ENCODE measurements at regions not wholly inside any gene's neighbourhood (a gene's known extent, or its start where the extent isn't known, plus 50 kb on each side); places are given as distances from the start of the nearest gene placed in this dataset.
A peak's percentile ranks its signal among the peaks of the same experiment; 100 is the strongest.

DNA sequence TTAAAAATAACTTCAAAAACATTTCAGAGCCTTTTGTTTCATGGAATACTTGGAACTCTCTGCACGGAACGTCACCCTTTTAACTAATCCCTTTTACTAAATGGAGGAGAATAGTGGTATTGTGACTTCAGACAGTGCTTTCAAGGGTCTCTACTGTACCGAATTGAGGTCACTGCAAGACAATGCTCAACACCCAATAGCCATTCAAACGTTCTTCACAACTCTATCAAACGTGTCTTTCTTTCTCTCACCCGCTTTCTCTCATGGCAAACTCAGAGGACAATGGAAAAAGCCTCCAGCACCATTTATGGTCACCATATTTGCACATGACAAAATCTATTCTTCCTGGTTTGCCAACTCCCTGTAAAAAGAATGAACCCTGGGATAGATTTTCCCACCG lies 132.1 kb upstream of the SOX5 start:
- no peak overlapping the region for H3K27ac ChIP-seq (ENCODE audit: low read length)
- no peak overlapping the region for H3K4me3 ChIP-seq (ENCODE audit: low read length)
- H3K27me3 ChIP-seq (ENCODE audit: control insufficient read depth, insufficient read depth, low read length): no peaks in the 10 kb centered on the region
- peaks cover 9% of the 10 kb centered on the region for H3K4me1 ChIP-seq (ENCODE audit: control insufficient read depth, insufficient read depth, low read length)
- WGBS (ENCODE audit: insufficient coverage, low lambda C conversion rate): 76% methylated on average over 3 of the region's 7 CpGs
- no peak for DNase-seq
- H3K9me3 ChIP-seq (ENCODE audit: control insufficient read depth, low read depth, low read length): no peaks in the 10 kb centered on the region
- no peaks in the 10 kb centered on the region for H3K36me3 ChIP-seq (ENCODE audit: control insufficient read depth, insufficient read depth, low read length)

DNA sequence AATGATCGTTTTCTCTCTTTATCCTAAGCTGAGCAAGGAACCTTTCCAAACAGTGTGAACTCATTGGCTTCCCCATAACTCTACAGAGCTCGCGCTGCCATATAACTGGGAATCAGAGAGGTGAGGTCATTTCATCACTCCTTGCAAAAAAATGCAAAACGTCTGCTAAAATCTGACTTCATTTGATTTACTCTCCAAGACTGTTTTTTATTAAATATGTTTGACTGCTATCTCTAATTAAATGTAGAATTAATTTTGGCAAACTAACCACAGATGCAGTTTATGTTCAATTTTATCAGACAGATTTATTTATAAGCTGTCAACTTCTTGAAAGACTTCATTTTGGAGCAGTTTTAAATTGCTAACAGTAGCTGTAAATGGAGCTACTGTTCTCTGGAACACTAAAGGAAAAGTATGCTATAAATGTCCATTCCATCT lies 131.6 kb upstream of the SOX5 start:
- H3K36me3 ChIP-seq (ENCODE audit: control insufficient read depth, insufficient read depth, low read length): no peaks in the 10 kb centered on the region
- H3K4me3 ChIP-seq (ENCODE audit: low read length): no peak overlapping the region
- WGBS (ENCODE audit: insufficient coverage, low lambda C conversion rate): 90% methylated on average over 2 of the region's 4 CpGs
- H3K4me1 ChIP-seq (ENCODE audit: control insufficient read depth, insufficient read depth, low read length): peaks cover 9% of the 10 kb centered on the region
- H3K27me3 ChIP-seq (ENCODE audit: control insufficient read depth, insufficient read depth, low read length): no peaks in the 10 kb centered on the region
- DNase-seq: no peak
- H3K9me3 ChIP-seq (ENCODE audit: control insufficient read depth, low read depth, low read length): no peaks in the 10 kb centered on the region
- H3K27ac ChIP-seq (ENCODE audit: low read length): no peak overlapping the region

DNA sequence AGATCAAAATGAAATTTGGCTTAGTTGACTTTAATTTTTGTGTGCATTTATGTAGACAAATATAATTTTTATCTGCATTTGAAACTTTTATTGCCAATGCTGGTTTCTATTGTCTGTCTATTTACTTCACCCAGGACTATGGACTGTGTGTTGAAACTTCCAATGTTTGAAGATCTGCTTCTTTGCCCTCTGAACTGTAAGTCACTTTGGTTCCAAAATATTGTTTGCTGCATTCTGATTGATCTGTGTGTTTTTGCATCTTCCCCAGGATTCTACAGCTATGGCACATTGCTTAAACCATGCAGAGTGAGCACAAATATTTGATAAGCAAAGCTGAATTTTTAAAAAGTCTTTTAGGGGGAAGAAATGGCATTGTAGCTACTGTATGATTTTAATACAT lies 131.0 kb upstream of the SOX5 start:
- Histone ChIP-seq H3K36me3 (ENCODE audit: control insufficient read depth, insufficient read depth, low read length) (no peaks in the 10 kb centered on the region), H3K4me3 (ENCODE audit: low read length) (no peak overlapping the region), H3K9me3 (ENCODE audit: control insufficient read depth, low read depth, low read length) (no peaks in the 10 kb centered on the region), H3K27me3 (ENCODE audit: control insufficient read depth, insufficient read depth, low read length) (no peaks in the 10 kb centered on the region), H3K27ac (ENCODE audit: low read length) (no peak overlapping the region), H3K4me1 (ENCODE audit: control insufficient read depth, insufficient read depth, low read length) (peaks cover 9% of the 10 kb centered on the region)
- peak; percentile 19 to 56 for DNase-seq

DNA sequence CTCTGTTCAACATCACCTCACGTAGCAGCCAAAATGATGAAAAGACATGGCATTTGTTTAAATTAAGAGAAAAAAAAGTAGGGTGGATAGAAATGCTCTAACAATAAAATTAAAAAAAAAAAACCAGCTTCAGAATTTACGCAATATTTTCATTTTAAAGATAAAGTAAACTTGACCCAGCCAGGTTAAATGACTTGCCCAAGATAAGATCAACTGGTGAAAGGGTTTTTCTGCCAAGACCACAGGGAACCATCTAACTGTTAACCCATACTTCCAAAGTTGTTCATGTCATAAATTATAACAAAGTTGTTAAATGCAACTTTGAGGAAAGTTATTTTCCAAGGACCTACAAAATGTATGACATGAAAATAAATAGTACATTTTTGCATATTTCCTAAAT lies 129.6 kb upstream of the SOX5 start:
- WGBS (ENCODE audit: insufficient coverage, low lambda C conversion rate): no CpG with 5 or more reads among the region's 2 CpGs

DNA sequence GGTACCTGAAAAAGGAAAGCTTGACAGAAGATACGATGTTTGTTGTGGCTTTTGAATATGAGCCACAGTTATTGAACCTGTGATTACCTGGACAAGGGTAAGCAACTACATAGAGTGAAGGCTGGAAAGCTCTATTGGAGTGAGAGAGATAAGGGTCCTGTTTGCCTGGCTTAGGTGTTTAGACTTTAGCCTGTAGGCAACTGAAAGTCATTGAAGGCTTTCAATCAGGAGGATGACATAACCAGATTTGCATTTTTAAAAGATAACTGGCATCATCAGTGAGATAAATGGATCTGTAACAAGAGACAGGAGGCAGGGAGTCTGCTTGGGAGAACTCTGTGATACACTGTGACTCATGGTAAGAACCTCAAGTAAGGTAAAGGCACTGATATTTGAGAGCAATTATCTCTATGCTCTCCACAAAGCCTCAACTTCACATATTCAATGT lies 128.9 kb upstream of the SOX5 start:
- Histone ChIP-seq H3K27me3 (ENCODE audit: control insufficient read depth, insufficient read depth, low read length) (no peaks in the 10 kb centered on the region), H3K4me3 (ENCODE audit: low read length) (no peak overlapping the region), H3K4me1 (ENCODE audit: control insufficient read depth, insufficient read depth, low read length) (peaks cover 9% of the 10 kb centered on the region), H3K27ac (ENCODE audit: low read length) (peak overlapping the region; percentile 54), H3K36me3 (ENCODE audit: control insufficient read depth, insufficient read depth, low read length) (no peaks in the 10 kb centered on the region), H3K9me3 (ENCODE audit: control insufficient read depth, low read depth, low read length) (no peaks in the 10 kb centered on the region)
- peak; percentile 71 to 89 for DNase-seq
- 25% methylated on average over 1 of the region's 1 CpG for WGBS (ENCODE audit: insufficient coverage, low lambda C conversion rate)

More for the DNA sequence above, 129.6 kb upstream of the SOX5 start:
- Histone ChIP-seq H3K9me3 (ENCODE audit: control insufficient read depth, low read depth, low read length) (no peaks in the 10 kb centered on the region), H3K4me3 (ENCODE audit: low read length) (no peak overlapping the region), H3K36me3 (ENCODE audit: control insufficient read depth, insufficient read depth, low read length) (no peaks in the 10 kb centered on the region), H3K27ac (ENCODE audit: low read length) (peak overlapping the region; percentile 54), H3K4me1 (ENCODE audit: control insufficient read depth, insufficient read depth, low read length) (peaks cover 9% of the 10 kb centered on the region), H3K27me3 (ENCODE audit: control insufficient read depth, insufficient read depth, low read length) (no peaks in the 10 kb centered on the region)
- DNase-seq: no peak

DNA sequence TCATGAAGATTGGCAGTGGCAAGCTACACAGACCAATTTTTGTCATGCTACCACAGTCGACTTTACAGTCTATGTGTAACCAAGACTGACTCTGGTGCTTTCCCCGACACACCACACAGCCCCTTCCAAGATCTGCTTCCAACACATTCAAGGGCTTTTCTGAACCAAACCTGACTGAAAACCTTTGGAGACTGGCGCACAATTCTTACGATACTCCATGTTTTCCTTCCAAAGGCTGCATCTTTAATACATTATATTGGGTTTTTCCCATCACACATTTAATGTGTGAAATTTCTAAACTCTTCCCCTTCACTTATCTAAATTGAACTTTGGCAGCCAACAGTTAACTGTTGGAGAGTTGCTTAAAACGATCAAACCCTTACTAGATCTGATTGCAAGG lies 127.7 kb upstream of the SOX5 start:
- H3K27me3 ChIP-seq (ENCODE audit: control insufficient read depth, insufficient read depth, low read length): no peaks in the 10 kb centered on the region
- H3K4me3 ChIP-seq (ENCODE audit: low read length): no peak overlapping the region
- WGBS (ENCODE audit: insufficient coverage, low lambda C conversion rate): no CpG with 5 or more reads among the region's 5 CpGs
- no peak overlapping the region for H3K27ac ChIP-seq (ENCODE audit: low read length)
- H3K36me3 ChIP-seq (ENCODE audit: control insufficient read depth, insufficient read depth, low read length): no peaks in the 10 kb centered on the region
- DNase-seq: no peak
- H3K9me3 ChIP-seq (ENCODE audit: control insufficient read depth, low read depth, low read length): no peaks in the 10 kb centered on the region
- H3K4me1 ChIP-seq (ENCODE audit: control insufficient read depth, insufficient read depth, low read length): peaks cover 9% of the 10 kb centered on the region

DNA sequence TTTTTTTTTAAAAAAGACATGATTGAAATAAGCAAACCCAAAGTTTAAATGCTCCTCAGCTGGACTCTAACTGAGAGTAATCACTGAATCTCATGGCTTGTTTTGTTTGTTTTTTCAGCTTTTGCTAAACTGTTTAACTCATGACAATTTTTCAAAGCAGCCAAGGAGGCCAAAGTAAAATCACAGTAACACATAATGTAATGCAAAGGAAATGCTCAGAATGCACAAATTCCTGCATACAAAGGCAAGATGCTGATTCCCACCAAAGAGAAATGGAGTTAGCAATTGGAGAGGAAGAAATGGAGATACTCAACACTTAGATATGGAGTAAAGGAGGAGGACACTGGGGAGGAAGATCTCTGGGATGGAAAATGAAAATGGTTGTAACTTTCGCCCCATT lies 126.2 kb upstream of the SOX5 start:
- H3K4me3 ChIP-seq (ENCODE audit: low read length): no peak overlapping the region
- no CpG with 5 or more reads among the region's 1 CpG for WGBS (ENCODE audit: insufficient coverage, low lambda C conversion rate)

DNA sequence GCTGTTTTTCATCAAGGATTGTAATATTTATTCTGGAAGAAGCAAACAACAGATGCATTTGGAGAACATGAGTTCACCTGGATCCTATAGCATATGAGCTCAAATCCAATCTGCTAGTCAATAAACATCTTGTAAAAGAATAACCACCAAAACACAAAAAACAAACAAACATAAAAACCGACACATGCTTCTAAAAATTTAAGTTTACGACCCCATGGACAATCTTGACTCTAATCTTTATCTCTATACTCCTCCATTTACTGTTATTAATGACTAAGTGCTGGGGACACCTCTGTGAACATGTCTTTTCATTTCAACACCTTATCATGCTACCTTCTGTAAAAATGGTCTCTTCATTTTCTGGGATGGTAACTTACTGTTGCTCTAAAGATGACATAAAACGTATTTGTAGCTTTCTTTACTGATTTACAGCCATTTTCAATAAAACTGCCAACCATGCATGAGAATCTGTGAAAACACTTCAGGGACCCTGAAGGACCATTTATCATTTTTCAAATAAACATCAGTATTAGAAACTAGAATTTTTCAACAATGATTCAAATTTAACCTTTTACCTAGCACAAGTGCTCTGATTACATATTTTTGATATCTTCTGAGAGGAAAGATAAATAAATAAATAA lies 123.8 kb upstream of the SOX5 start:
- no peaks in the 10 kb centered on the region for H3K36me3 ChIP-seq (ENCODE audit: control insufficient read depth, insufficient read depth, low read length)
- DNase-seq: no peak
- WGBS (ENCODE audit: insufficient coverage, low lambda C conversion rate): 83% methylated on average over 3 of the region's 3 CpGs
- no peaks in the 10 kb centered on the region for H3K9me3 ChIP-seq (ENCODE audit: control insufficient read depth, low read depth, low read length)
- H3K27ac ChIP-seq (ENCODE audit: low read length): no peak overlapping the region
- H3K4me1 ChIP-seq (ENCODE audit: control insufficient read depth, insufficient read depth, low read length): peaks cover 7% of the 10 kb centered on the region
- H3K4me3 ChIP-seq (ENCODE audit: low read length): no peak overlapping the region
- H3K27me3 ChIP-seq (ENCODE audit: control insufficient read depth, insufficient read depth, low read length): no peaks in the 10 kb centered on the region

More for the DNA sequence above, 126.2 kb upstream of the SOX5 start:
- no peak overlapping the region for H3K27ac ChIP-seq (ENCODE audit: low read length)
- H3K36me3 ChIP-seq (ENCODE audit: control insufficient read depth, insufficient read depth, low read length): no peaks in the 10 kb centered on the region
- no peak for DNase-seq
- H3K9me3 ChIP-seq (ENCODE audit: control insufficient read depth, low read depth, low read length): no peaks in the 10 kb centered on the region
- peaks cover 9% of the 10 kb centered on the region for H3K4me1 ChIP-seq (ENCODE audit: control insufficient read depth, insufficient read depth, low read length)
- H3K27me3 ChIP-seq (ENCODE audit: control insufficient read depth, insufficient read depth, low read length): no peaks in the 10 kb centered on the region

DNA sequence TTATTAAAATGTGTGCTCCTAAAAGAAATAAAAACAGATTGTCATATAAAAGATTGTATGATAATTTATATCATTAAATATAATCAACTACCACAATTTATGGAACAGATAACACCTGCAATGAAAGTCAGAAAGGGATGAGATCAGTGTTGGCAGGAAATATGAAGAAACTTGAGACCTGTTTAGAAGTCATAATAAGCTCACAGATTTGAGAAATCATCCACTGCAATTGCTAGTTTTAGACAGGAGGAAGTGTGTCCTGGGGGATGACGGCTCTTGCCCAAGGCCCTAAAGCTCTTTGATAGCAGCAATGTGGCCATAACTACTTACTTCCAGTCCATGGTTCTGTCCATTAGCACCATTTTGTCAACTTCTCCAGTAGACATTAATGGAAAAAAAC lies 122.8 kb upstream of the SOX5 start:
- Histone ChIP-seq H3K36me3 (ENCODE audit: control insufficient read depth, insufficient read depth, low read length) (no peaks in the 10 kb centered on the region), H3K9me3 (ENCODE audit: control insufficient read depth, low read depth, low read length) (no peaks in the 10 kb centered on the region), H3K27me3 (ENCODE audit: control insufficient read depth, insufficient read depth, low read length) (no peaks in the 10 kb centered on the region), H3K4me3 (ENCODE audit: low read length) (no peak overlapping the region), H3K4me1 (ENCODE audit: control insufficient read depth, insufficient read depth, low read length) (peaks cover 6% of the 10 kb centered on the region), H3K27ac (ENCODE audit: low read length) (no peak overlapping the region)
- WGBS (ENCODE audit: insufficient coverage, low lambda C conversion rate): no CpG with 5 or more reads among the region's 1 CpG
- no peak for DNase-seq

DNA sequence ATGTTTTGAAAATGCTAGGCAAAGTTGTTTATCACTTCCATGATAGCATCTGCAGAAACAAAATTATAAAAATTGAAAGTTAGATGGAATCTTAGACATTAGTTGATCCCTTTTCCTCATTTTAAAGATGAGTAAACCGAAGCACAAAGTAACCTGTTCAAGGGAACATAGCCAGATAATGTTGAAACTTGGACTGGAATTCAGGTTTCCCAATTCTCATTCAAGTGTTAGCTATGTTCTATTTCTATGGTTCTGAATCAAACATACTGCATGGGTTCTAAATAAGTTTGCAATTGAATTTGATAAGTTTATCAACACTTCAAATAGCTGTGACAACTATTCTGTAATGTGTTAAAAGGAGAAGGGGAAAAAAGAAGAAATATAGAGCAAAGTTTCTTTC lies 122.4 kb upstream of the SOX5 start:
- no peak for DNase-seq
- 100% methylated on average over 1 of the region's 1 CpG for WGBS (ENCODE audit: insufficient coverage, low lambda C conversion rate)
- no peaks in the 10 kb centered on the region for H3K27me3 ChIP-seq (ENCODE audit: control insufficient read depth, insufficient read depth, low read length)

More for the DNA sequence above, 122.4 kb upstream of the SOX5 start:
- Histone ChIP-seq H3K27ac (ENCODE audit: low read length) (no peak overlapping the region), H3K36me3 (ENCODE audit: control insufficient read depth, insufficient read depth, low read length) (no peaks in the 10 kb centered on the region), H3K4me1 (ENCODE audit: control insufficient read depth, insufficient read depth, low read length) (peaks cover 4% of the 10 kb centered on the region), H3K4me3 (ENCODE audit: low read length) (no peak overlapping the region), H3K9me3 (ENCODE audit: control insufficient read depth, low read depth, low read length) (no peaks in the 10 kb centered on the region)
